Caki2 (cell line): ENCODE measurements at regions not wholly inside any gene's neighbourhood (a gene's known extent, or its start where the extent isn't known, plus 50 kb on each side); places are given as distances from the start of the nearest gene placed in this dataset.

Experiments
- DNase-seq: peaks from one replicate; pipeline ENCODE4 v3.0.0-alpha.2; 2015; ENCODE audit warnings: low read depth
- in situ Hi-C: cut with HindIII; loops from 2 replicates; pipeline ENCODE4 v1.10.0; 2016; ENCODE audit warnings: low sequenced_read_pairs, low pct_unique_long_range_greater_than_20kb, mixed read lengths

- no peak for DNase-seq
- in situ Hi-C loops = no loop called here
These were observed 88.4 kb upstream of the ATP11B start for GRCh38 chr3:182704926-182705325.

DNA sequence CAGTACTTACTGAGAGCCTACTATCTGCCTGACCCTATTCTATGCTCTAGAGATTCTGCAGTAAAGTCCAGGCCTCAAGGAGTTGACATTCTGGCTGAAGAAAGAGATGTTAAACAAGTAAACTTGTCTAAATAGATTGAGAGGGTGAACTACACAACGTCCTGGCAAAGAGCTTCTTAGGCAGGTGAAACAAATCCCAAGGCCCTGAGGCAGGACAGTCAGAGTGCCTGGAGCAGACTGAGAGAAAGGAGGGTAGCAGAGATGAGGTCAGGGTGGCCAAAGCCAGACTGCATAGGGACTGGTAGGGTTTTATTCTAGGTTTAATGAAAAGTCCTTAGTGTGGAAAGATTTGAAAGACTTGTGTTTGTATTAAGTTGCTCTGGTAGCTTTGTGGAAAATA is 84.5 kb upstream of the ATP11B start:
- in situ Hi-C loops = no loop called here
- no peak for DNase-seq

GRCh38 chr3:182709306-182709705 is 84.0 kb upstream of the ATP11B start:
- in situ Hi-C loops = no loop called here
- no peak for DNase-seq

DNA sequence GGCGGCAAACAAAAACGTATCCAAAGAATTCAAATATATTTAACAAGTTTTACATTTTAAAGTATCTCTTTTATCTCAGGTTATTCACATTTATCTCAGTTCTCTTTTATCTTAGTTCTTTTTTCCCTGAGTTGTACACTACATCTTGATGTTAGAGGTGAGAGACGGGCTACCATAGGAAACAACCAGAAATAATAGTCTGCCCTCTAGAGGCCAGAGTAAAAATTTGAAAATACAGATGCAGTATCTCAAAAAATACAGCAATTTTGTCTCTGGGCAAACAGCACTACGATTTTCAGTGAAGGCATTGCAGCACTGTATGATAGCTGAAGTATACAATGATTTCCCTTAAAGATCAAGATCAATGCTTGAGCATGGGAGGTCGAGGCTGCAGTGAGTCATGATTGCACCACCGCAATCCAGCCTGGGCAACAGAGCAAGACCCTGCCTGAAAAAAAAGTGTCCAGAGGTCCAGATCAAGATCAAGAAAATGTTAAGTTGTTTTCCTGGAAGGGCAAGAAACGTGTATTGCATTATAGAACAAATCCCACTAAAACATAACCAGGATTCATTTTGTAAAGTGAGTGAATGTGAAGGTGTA is 82.6 kb upstream of the ATP11B start:
- DNase-seq = peak; percentile 30

DNA sequence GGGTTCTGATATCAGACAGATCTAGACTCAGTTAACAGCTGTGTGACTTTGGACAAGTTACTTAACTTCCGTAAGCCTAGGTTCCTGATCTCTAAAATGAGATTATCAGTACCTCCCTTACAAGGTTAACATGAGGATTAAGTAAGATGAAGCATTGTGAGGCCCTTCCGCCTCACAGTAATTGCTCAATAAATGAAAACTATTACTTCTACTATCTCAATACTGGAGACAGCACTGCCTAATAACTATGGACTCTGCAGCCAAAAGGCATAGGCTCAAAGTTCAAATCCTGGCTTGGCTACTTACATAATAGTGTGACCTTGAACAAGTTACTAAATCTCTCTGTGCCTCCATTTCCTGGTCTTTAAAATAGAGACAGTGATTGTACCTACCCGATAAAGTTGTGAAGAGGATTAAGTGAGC is 82.0 kb upstream of the ATP11B start:
- no peak for DNase-seq
- in situ Hi-C loops = no loop called here

More for the DNA sequence above, 82.6 kb upstream of the ATP11B start:
- in situ Hi-C loops = no loop called here

DNA sequence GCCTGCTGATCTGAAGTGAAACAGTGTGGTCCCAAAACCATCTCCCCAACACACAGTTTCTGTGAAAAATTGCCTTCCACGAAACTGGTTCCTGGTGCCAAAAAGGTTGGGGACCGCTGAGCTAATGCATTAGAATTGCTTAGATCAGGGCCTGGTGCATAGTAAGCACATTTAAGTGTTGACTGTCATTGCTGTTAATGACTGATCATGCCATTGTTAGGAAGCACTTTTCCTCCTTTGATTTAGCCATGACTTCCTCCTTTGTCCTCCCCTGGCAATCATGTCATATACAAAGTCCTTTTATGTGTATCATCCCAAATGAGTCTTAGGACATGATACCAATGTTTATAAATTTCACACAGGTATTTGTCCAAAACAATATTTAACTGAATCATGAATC is 81.5 kb upstream of the ATP11B start:
- DNase-seq = no peak

GRCh38 chr3:182713111-182713510 is 80.2 kb upstream of the ATP11B start:
- in situ Hi-C loops = no loop called here
- no peak for DNase-seq

More for the DNA sequence above, 81.5 kb upstream of the ATP11B start:
- in situ Hi-C loops = no loop called here

DNA sequence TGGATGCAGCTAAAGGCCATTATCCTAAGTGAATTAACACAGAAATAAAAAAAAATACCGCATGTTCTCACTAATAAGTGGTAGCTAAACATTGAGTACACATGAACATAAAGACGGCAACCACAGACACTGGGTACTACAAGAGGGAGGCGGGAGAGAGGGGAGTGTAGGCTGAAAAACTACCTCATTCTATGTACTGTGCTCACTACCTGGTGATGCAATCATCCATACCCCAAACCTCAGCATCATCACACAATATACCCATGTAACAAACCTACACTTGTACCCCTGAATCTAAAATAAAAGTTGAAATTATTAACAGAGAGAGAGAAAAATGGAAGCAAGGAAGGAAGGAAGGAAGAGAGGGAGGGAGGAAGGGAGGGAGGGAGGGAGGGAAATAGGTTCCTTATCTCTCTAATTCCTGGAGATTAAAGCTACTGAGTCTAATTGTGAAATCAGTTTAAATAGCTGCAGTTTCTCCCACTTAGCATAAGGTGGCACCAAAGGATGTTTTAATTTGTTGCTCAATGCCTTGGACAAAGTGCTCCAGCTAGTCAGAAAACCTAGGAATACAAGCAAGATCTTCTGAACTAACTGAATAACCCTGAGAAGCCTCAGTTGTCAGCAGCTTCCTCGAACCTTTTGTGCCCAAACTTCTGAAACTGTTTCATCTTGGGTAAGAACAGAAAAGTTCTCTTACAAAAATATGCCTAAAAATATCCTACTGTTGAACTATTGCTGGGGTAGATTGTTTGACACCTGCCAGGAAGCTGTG is 79.4 kb upstream of the ATP11B start:
- peak; percentile 34 for DNase-seq
- in situ Hi-C loops = no loop called here

DNA sequence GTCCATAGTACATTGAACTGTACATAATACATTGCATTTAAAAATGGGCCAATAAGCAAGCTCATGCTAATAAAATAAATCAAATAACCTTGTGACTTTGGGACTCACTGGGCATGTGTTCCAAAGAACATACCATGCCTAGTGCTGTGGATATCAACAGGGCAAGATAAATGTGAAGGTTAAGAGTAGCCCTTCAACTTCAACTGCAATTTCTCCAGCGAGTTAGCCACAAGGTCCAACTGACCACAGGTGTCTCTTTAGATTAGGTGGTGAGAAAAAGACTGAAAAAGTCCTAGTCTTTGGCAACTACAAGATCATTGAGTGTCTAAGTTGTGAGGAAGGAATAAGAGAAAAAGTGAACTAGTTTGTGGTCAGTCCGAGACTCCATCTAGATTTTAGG is 78.3 kb upstream of the ATP11B start:
- DNase-seq = no peak
- in situ Hi-C loops = no loop called here

GRCh38 chr3:182716114-182716688 is 77.1 kb upstream of the ATP11B start:
- no peak for DNase-seq
- in situ Hi-C loops = no loop called here

- in situ Hi-C loops = no loop called here
- no peak for DNase-seq
These were observed 76.1 kb upstream of the ATP11B start for GRCh38 chr3:182717216-182717615.

GRCh38 chr3:182722907-182723306 is 70.4 kb upstream of the ATP11B start:
- in situ Hi-C loops = no loop called here
- DNase-seq = no peak

DNA sequence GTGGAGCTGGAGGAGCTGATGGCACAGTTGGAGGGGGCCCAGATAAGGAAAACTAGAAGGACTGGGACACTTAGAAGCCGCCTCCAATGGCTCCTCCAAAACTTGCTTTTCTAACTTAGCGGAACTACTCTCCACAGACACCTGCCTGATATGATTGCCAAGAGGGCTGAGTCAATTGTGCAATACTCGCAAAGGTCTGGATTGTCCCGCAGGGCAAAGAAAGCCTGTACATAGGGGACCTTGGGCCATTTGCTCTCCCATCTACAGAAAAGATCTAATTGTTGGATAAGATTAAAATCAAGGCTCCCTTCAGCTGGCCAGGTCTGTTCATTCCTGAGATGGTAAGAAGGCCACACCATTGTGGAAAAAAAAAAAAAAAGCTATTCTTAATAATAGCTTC is 69.7 kb upstream of the ATP11B start:
- in situ Hi-C loops = no loop called here
- DNase-seq = no peak

- in situ Hi-C loops = no loop called here
- DNase-seq = no peak
These were observed 67.7 kb upstream of the ATP11B start for GRCh38 chr3:182725372-182726251.

- no peak for DNase-seq
- in situ Hi-C loops = no loop called here
These were observed 66.8 kb upstream of the ATP11B start for GRCh38 chr3:182726258-182727142.

DNA sequence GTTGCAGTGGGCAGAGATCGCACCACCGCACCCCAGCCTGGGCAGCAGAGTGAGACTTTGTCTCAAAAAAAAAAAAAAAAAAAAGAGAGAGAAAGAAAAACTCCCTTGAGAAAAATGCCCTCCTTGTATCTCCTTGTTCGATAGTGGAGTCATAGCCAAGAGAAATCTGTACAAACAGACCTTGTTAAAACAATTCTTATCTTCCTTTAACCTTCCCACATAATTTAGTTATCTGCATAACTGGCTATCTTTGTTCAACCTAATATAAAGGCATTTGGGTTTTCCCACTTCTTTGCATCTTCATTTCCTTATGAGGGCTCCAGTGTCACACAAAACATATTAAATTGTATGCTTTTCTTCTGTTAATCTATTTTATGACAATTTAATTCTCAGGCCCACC is 65.1 kb upstream of the ATP11B start:
- DNase-seq = no peak
- in situ Hi-C loops = no loop called here

- no peak for DNase-seq
- in situ Hi-C loops = no loop called here
These were observed 63.2 kb upstream of the ATP11B start for GRCh38 chr3:182729903-182730674.
